Activated T-cell treated with anti-CD3 and anti-CD28 coated beads for 1 hour (primary cell): ENCODE measurements at regions not wholly inside any gene's neighbourhood (a gene's known extent, or its start where the extent isn't known, plus 50 kb on each side); places are given as distances from the start of the nearest gene placed in this dataset.
A peak's percentile ranks its signal among the peaks of the same experiment; 100 is the strongest.
"Not testable (repeated sequence)": the region's sequence is repeated elsewhere in the genome, so short reads cannot be mapped to it uniquely, and the experiment has no call there.

Experiments used
- DNase-seq: peaks from one replicate; pipeline ENCODE4 v3.0.0-alpha.2; 2020; ENCODE audit warnings: low read depth

- DNase-seq = not testable (repeated sequence)
Observed at GRCh38 chr21:5103880-5104561, 5417.4 kb upstream of the TPTE start.

DNA sequence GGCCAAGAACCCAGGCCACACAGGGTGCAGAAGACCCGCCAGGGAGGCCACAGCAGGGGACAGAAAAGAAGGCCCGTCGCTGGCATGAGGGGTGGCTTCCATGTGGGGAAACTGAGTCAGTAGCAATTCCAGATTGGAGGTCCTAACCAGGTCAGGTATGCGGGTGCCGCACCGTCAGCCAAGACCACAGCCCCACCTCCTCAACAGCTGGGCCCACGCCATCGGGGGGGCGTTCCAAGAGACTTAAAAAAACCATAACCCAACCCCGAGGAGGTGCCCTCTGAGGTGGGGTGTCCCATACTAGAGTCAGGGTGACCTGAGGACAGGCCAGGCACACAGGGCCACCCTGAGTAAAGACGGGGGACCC, 5416.8 kb upstream of the TPTE start:
- not testable (repeated sequence) for DNase-seq

DNA sequence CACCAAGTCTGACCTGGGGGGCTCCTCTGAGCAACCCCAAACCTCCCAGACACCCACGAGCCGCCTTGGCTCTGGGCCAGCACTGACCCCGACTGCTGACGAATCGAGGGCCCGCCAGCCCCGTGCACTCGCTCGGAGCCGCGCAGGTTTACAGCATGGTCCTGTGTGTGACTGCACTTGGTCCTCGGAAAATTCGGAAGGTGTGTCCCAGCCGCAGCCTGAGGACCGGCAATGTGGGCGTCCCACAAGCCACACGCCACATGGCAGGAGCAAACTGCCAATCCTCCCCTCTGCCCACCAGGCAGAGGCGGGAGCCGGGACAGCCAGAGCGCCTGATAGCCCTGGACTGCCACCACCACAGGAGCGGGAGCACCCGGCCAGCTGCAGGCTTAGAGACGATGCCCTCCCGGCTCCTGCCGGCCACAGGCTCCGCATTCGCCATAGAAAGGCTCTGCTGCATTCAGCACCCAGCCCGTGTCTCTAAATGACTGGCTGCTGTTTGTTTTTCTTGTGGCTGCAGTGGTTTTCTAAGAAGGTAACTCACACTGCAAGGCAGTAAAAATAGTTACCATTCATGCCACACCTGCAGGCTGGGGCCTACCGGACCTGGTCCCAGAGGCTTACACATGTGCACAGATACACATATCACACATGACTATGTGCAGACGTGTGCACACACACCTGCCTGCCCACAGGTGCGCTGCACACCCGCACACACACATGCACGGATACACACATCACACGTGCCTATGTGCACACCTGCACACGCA, 5415.3 kb upstream of the TPTE start:
- not testable (repeated sequence) for DNase-seq

- DNase-seq = not testable (repeated sequence)
Observed at GRCh38 chr21:5106767-5107464, 5414.5 kb upstream of the TPTE start.

DNA sequence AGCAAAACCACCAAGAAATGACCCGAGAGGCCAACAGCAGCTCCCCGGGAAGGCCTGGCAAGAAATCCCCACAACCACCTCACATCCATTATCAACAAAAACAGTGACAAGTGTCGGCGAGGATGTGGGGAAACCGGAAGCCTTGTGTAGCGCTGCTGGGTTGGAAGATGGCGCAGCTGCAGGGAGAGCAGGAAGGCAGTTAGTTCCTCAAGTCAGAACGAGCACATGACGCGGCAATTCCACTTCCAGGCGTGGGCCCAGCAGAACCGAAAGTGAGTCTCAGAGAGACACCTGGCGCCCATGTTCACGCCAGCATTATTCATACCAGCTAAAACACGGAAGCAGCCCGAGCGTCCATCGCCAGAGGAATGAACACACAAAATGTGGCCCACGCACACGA, 5413.7 kb upstream of the TPTE start:
- not testable (repeated sequence) for DNase-seq

- DNase-seq = not testable (repeated sequence)
Observed at GRCh38 chr21:5108048-5108775, 5413.2 kb upstream of the TPTE start.

- not testable (repeated sequence) for DNase-seq
Observed at GRCh38 chr21:5111197-5111596, 5410.2 kb upstream of the TPTE start.

DNA sequence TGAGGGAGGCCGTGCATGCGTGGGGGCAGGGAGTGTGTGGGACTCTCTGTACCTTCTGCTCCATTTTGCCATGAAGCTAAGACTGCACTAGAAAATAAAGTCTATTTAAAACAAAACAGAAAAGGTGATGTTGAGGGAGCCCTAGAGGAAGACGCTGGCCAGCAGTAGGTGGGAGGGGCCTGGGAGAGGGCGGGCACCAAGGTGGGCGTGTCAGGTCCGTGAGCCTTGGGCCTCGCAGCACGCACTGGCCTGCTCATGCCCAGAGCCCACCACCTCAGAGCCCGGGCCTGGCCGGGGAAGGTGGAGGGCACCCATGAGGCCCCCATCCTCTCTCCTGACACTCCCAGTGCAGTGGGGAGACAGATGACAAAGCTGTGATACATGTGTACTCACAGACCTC, 5408.3 kb upstream of the TPTE start:
- DNase-seq = not testable (repeated sequence)

DNA sequence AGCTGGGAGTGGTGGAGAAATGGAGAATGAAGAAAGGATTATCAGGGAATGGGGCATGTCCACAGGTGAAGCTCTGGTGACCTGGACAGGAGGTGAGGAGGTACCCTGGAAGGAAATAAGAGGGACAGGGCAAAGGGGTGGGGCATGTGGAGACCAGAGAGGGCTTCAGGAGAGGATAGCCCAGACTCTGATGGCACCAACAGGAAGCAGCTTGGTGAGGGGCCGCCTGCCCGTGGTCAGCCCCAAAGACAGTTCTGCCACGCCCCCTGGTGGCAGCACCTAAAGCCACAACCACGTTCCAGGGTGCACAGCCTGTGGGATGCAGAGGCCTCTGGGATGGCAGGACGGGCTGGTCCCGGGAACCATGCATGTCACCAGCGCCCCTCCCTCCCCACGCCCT, 5406.9 kb upstream of the TPTE start:
- DNase-seq = not testable (repeated sequence)

- not testable (repeated sequence) for DNase-seq
Observed at GRCh38 chr21:5114893-5115645, 5406.3 kb upstream of the TPTE start.

DNA sequence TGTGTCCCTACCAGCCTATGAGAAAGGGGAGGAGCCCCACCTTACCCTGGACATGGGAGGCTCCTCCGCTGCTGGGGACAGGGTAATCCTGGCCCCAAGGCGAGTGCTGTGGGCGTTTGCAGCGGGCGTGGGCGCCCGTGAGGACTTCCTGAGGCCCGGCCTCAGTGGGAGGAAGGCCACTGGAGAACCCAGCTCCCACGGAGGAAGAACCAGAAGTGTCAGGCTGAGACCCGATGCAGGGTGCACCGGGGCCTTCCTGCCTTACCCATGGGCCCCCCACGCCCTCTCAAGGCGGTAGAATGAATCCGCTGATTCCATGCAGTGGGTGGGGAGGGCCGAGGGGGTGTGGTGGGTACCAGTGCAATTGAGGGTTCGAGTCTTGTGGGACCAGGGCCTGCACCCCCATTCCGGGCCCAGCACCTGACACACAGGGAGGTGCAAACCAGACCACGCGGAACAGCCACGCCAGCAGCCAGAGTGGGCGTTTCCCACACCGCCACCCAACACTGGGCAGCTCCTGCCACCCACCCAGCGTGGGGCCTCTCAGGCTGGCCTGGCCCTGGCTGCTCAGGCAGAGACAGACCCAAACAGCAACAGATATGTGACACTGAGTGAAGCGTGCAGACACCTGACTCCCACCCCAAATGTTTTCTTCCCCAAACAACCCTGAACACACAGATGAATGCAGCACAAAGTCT, 5405.6 kb upstream of the TPTE start:
- DNase-seq = not testable (repeated sequence)

DNA sequence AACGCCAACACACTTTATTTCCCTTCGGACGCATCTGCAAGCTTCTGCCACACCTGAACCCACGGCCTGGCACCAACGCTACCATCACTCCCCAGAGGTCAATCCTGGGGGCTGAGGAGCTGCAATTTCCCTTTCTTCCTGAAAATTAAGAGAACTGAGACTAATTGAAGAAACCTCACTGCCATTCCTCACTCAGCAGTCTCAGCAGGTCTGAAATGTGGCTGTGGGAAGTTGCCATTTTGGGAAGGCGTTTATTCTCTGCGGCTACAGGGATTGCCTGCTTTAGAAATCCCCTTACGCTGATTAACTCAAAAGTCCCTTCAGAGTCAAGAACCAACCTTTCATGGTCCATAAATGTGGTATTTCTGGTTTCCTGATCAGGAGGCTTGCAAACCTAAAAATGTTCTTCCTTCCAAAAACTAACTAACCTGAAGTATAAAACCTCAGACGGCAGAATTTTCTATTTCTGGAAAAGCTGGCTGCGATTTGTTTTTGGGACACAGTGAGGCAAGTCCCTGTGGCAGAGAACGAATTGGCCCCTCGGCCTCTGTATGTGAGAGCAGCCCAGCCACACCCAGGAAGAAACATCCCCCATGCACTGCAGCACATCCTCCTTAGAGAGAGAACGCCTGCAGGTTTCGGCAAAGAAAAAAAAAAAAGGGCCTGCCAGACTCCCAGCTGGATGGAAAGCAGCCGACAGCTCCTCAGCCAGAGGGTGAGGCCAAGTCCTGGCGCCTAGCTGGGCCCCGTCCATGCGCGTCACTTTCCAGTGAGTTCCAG, 5404.8 kb upstream of the TPTE start:
- DNase-seq = not testable (repeated sequence)

- not testable (repeated sequence) for DNase-seq
Observed at GRCh38 chr21:5117135-5117534, 5404.2 kb upstream of the TPTE start.

DNA sequence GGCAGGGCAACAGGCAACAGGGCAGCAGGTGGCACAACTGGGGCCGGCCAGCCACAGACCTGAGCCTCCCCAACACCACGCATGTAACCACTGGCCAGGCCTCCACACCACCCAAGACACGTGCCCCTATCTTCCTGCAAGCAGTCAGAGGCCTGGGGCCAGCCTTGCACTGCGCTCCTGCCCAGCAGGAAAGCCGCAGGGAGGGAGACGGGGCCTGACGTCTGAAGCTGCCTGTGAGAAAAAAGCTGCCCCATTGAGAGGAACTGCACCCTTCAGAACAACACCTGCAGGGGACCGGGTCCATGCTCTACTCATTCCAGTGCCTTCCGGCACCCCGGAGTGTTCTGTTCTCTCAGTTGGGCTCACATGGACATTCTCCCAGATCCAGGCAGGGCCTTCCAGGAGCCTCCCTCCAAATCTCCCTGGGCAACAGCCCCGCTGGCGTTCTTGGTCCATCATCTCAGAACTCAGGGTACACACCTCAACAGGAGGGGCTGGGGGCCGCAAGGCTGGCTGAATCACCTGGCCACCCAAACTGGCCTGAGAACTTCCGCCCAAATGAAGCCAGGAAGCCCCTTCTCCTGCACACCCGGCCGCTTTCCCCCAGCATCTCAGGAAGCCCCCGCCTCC, 5403.6 kb upstream of the TPTE start:
- DNase-seq = not testable (repeated sequence)

DNA sequence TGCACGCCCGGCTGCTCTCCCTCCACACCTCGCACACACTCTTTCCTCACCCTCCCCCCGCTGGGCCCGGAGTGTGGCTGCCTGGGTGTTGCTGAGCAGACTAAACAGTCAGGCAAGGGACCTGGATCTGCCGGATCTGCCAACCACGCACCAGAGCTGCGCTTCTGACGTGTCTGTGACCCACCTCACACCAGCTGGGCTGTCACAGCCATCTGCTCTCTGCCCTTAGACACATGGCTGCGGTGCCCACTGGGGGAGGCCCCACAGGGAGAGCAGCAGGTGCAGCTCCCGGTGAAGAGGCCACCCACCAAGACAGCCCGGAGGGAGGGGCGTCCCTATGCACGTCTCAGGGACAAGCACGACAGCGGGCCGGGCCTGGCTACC, 5403.1 kb upstream of the TPTE start:
- DNase-seq = not testable (repeated sequence)

- DNase-seq = not testable (repeated sequence)
Observed at GRCh38 chr21:5119179-5119578, 5402.2 kb upstream of the TPTE start.

DNA sequence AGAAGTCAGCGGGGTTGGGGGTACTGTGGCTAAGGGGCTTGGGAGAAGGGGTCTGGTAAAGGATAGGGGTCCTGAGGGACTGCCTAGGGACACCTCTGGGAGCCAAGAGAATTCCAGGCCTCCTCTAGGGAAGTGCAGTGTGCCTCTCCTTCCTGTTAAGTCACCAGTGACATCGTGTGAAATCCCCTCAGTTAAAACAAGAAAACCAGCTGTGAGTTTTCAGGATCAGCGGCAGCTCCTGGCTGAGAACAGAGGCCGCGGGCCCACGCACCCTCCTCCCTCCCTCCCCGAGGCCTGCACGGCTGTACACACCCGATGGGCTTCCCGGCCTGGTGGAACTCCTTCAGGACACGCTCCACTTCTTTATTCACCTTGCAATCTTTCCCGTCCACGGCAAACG, 5400.0 kb upstream of the TPTE start:
- not testable (repeated sequence) for DNase-seq

DNA sequence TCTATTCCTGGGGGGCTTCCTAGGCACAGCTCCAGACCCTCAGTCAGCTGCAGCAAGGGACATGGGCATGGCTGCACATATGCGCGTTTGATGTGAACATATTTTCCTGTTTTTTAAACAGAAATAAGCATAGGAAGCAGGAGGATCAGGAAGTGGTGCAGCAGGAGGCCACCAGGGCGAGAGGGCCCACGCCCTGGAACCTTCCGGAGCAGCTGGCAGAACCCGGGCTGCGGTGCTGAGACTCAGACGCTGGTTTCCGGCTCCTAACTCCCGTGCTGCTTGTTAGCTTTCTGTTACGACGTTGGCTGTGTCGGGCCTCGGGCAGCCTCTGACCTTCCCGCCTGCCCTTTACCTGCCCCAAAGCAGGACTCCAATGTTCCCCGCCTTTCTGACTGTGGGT, 5399.5 kb upstream of the TPTE start:
- not testable (repeated sequence) for DNase-seq

DNA sequence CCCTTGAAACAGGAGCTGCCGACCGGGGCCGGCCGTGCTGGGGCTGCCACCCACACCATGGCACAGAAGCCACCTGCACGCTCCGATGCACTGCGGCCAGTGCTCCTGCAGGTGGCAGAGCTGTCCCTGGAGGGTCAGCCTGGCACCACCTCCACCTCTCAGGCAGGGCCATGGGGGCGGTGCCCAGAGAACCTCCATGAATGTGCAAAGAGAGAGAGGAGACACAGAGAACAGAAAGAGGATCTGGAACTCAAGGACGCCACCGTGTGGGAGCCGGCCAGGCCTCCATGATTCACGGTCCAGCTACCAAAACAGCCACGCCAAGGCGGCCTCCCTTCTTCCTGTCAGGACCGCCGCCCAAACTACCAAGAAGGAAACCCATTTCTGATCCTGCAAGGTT, 5397.7 kb upstream of the TPTE start:
- DNase-seq = peak; percentile 65

- DNase-seq = peak; percentile 97
Observed at GRCh38 chr21:5128261-5128660, 5393.1 kb upstream of the TPTE start.
